HepG2 (cell line): ENCODE measurements at regions not wholly inside any gene's neighbourhood (a gene's known extent, or its start where the extent isn't known, plus 50 kb on each side); places are given as distances from the start of the nearest gene placed in this dataset.

Experiments
- KLF6 ChIP-seq: IDR thresholded peaks from 2 replicates; pipeline ENCODE4 v1.8.0; 2016; ENCODE audit warnings: missing biosample characterization, missing genetic modification reagents
- MXI1 ChIP-seq: IDR thresholded peaks from 3 replicates; pipeline ENCODE4 v1.6.1; 2012; ENCODE audit warnings: low read depth, low read length, inconsistent platforms, borderline replicate concordance
- NBN ChIP-seq: fragments of 450-650 bp; conservative IDR thresholded peaks from 2 replicates; pipeline ENCODE4 v1.6.1; 2017
- NR2C2 ChIP-seq: sonication (generic); formaldehyde crosslinking; IDR thresholded peaks from 2 replicates; pipeline ENCODE4 v1.4.0; 2020; ENCODE audit warnings: missing genetic modification reagents, mild to moderate bottlenecking, moderate library complexity, borderline replicate concordance
- YY1 ChIP-seq: IDR thresholded peaks from 2 replicates; pipeline ENCODE4 v1.6.1; 2011; ENCODE audit warnings: low read length, low read depth, moderate library complexity, mild to moderate bottlenecking; ENCODE audit not compliant: insufficient read depth, insufficient replicate concordance
- ZNF383 ChIP-seq: sonication (generic); formaldehyde crosslinking; IDR thresholded peaks from 2 replicates; pipeline ENCODE4 v1.4.0; 2020; ENCODE audit warnings: missing genetic modification reagents, mild to moderate bottlenecking, borderline replicate concordance
- ZNF776 ChIP-seq: sonication (generic); formaldehyde crosslinking; IDR thresholded peaks from 2 replicates; pipeline ENCODE4 v1.4.0; 2020; ENCODE audit warnings: mild to moderate bottlenecking, missing genetic modification reagents
- TF ChIP-seq, protein P1 (sequence below): sonication (generic); formaldehyde crosslinking; IDR thresholded peaks from 2 replicates; pipeline ENCODE4 v1.5.0; 2020; ENCODE audit warnings: mild to moderate bottlenecking, missing genetic modification reagents, moderate library complexity
- TF ChIP-seq, protein P2 (sequence below): IDR thresholded peaks from 2 replicates; pipeline ENCODE4 v1.6.1; 2016; ENCODE audit warnings: low read depth, borderline replicate concordance
- TF ChIP-seq, protein P3 (sequence below): IDR thresholded peaks from 2 replicates; pipeline ENCODE4 v1.6.1; 2016; ENCODE audit warnings: missing compliant biosample characterization, missing genetic modification reagents, borderline replicate concordance
- TF ChIP-seq, protein P4 (sequence below): sonication (generic); formaldehyde crosslinking; IDR thresholded peaks from 2 replicates; pipeline ENCODE4 v1.4.0; 2020; ENCODE audit warnings: missing genetic modification reagents

DNA sequence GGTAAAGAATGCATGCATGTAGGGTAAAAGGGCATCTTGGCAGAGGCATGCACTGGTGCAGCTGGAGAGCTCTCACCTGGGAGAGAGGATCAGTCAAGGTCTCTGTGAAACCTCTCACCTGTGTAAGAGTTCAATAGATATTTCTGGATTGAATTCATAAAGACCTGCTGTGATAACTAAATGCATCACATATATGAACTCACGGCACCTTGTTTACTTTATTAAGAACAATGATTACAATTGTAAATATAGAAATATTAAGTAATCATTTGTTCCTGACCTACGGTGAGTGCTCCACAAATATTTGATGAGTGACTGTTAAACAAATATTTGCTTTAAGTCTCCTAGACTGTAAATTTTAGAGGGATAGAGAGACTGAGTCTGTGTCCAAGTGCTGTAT, 85.9 kb upstream of the PAQR3 start:
- TF ChIP-seq, protein P1, sequence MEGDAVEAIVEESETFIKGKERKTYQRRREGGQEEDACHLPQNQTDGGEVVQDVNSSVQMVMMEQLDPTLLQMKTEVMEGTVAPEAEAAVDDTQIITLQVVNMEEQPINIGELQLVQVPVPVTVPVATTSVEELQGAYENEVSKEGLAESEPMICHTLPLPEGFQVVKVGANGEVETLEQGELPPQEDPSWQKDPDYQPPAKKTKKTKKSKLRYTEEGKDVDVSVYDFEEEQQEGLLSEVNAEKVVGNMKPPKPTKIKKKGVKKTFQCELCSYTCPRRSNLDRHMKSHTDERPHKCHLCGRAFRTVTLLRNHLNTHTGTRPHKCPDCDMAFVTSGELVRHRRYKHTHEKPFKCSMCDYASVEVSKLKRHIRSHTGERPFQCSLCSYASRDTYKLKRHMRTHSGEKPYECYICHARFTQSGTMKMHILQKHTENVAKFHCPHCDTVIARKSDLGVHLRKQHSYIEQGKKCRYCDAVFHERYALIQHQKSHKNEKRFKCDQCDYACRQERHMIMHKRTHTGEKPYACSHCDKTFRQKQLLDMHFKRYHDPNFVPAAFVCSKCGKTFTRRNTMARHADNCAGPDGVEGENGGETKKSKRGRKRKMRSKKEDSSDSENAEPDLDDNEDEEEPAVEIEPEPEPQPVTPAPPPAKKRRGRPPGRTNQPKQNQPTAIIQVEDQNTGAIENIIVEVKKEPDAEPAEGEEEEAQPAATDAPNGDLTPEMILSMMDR (CRISPR knock-in tag) = no peak
- TF ChIP-seq, protein P2, sequence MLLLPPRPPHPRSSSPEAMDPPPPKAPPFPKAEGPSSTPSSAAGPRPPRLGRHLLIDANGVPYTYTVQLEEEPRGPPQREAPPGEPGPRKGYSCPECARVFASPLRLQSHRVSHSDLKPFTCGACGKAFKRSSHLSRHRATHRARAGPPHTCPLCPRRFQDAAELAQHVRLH (CRISPR knock-in tag) = no peak
- TF ChIP-seq NR2C2 (CRISPR knock-in tag) = no peak
- TF ChIP-seq, protein P3, sequence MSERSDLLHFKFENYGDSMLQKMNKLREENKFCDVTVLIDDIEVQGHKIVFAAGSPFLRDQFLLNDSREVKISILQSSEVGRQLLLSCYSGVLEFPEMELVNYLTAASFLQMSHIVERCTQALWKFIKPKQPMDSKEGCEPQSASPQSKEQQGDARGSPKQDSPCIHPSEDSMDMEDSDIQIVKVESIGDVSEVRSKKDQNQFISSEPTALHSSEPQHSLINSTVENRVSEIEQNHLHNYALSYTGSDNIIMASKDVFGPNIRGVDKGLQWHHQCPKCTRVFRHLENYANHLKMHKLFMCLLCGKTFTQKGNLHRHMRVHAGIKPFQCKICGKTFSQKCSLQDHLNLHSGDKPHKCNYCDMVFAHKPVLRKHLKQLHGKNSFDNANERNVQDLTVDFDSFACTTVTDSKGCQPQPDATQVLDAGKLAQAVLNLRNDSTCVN (CRISPR knock-in tag) = no peak
- TF ChIP-seq ZNF776 (CRISPR knock-in tag) = no peak
- no peak for TF ChIP-seq MXI1
- no peak for TF ChIP-seq KLF6 (CRISPR knock-in tag)
- TF ChIP-seq YY1 = no peak
- TF ChIP-seq NBN = no peak
- TF ChIP-seq ZNF383 (CRISPR knock-in tag) = no peak
- TF ChIP-seq, protein P4, sequence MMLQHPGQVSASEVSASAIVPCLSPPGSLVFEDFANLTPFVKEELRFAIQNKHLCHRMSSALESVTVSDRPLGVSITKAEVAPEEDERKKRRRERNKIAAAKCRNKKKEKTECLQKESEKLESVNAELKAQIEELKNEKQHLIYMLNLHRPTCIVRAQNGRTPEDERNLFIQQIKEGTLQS (CRISPR knock-in tag) = no peak
